ENCODE measurements at regions not wholly inside any gene's neighbourhood (a gene's known extent, or its start where the extent isn't known, plus 50 kb on each side); places are given as distances from the start of the nearest gene placed in this dataset.
"Not testable (repeated sequence)": the region's sequence is repeated elsewhere in the genome, so short reads cannot be mapped to it uniquely, and the experiment has no call there.

GRCh38 chr13:37510441-37510840, 88.1 kb downstream of the POSTN start:
- DNase-seq = no peak

DNA sequence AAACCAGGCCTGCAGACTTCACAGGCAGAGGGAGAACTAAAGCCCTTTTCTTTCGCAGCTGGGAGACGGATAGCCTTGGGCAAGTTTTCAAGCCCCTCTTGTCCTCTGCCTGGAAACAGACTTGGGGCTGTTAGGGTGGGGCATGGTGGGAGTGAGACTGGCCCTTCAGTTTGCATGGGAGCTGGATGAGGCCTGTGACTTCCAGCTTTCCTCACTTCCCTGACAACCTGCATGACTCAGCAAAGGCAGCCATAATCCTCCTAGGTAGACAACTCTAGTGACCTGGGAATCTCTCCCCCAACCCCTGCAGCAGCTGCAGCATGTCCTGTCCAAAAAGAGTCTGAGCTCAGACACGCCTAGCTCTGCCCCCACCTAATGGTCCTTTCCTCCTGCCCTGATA, 93.0 kb downstream of the POSTN start:
- DNase-seq = no peak

DNA sequence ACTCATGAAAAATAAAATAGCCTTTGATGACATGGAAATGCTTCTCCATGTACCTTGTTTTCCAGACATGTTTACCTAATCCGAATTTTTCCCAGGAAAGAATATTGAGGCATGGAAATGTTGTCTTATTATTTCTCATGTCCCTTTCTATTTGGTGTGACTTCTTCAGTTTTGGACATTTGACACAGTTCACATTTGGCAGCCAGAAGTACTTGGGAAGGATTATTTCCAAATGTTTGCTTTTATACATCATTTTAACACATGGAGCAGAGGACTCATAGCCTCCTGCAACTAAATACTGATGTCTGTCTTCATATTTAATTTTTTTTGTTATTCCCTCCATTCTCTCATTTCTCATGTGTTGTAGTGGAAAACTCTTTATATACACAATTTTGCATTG, 94.3 kb downstream of the POSTN start:
- DNase-seq = no peak

GRCh38 chr13:37503287-37503686, 95.3 kb downstream of the POSTN start:
- DNase-seq = no peak

DNA sequence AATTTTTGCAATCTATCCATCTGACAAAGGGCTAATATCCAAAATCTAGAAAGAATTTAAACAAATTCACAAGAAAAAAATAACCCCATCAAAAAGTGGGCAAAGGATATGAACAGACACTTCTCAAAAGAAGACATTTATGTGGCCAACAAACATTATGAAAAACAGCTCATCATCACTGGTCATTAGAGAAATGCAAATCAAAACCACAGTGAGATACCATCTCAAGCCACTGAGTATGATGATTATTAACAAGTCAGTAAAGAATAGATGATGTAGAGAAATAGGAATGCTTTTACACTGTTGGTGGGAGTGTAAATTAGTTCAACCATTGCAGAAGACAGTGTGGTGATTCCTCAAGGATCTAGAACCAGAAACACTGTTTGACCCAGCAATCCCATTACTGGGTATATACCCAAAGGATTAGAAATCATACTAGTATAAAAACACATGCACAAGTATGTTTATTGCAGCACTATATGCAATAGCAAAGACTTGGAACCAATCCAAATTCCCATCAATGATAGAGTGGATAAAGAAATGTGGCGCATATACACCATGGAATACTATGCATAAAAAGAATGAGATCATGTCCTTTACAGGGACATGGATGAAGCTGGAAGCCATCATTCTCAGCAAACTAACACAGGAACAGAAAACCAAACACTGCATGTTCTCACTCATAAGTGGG, 96.1 kb downstream of the POSTN start:
- not testable (repeated sequence) for DNase-seq

DNA sequence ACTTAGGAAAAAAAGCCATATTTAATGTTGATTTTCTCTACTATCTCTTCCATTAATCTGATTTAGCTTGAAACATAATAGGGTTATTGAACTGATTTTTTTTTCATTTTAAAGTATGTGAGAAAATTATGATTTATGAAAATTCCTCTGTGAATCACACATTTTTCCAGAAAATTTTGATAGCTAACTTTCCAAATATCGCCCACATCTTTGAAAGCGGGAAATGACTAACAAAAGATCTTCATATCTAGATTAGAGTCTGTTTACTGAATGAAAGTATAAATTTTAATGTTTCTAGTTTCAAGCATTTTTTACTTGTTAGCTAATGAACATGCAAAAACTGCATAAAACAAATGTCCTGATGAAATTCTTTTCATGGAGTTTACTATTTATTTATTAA, 97.4 kb downstream of the POSTN start:
- no peak for DNase-seq

DNA sequence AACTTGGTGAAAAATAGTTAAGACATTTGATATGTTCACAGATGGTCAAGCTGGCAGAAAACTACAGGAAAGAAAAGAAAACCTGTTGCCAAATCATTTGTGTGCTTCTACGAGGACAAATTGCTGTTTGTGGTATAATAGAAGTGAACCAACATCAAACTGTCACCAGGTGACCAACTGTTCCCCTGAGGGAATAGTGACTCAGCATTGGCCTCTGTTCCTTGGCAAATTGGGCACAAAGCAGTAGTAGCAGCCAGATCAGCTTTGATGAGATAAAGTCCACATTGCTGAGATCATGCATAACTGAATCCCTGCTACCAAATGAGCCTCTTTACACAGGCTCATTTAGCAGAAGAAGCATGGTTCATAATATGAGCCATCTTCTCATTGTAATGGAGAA, 103.5 kb downstream of the POSTN start:
- DNase-seq = no peak

DNA sequence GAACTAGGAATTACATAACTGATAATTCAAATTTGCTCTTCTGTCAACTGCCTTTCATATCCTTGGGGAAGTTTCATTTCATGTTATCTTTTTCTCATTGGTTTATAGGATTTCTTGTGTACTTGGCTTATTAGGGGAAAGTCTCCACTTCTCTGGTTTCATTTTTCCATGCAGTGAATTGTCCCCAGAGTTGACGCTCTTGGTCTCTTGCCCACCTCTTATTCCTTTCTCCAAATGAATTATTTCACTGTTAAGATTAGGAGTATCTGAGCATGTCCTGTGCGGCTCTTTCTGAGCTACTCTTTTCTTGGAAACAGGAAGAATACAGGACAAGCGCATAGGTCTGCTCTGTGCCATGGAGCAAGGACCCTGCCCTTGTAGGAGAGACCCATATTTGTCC, 104.8 kb downstream of the POSTN start:
- no peak for DNase-seq

DNA sequence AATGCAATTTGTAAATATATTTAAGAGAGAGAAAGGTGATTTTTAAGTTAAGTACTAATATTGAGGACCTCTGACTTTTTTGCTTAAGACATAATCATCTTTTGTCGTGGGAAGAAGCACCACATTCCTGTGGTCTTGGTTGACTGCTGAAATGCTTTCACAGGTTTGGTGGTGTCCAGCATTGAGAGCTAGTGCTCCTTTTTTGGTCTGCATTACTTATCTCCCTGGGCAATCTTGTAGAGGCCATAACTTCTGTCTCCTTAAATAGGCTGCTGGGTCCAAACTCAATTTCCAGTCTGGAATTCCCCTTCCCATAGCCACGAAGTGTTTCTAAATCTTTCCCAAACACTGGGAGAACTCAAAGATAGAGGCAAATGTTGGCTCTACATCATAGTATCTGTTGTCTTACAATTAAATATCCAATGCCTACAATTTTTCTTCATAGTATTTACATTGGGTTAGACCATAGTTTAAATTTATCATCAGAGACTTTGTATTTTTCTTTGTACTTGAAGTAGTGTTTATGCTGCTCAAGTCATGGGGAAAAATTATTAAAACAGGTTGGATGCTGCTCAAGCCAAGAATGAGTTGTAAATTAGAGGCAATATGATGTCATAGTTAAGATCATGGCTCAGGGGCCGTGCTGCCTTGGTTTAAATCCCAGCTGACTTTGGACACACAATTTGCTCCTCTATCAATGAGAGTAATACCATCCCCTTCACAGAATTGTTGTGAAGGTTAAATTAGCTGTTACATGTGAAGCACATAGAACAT, 105.6 kb downstream of the POSTN start:
- DNase-seq = no peak

DNA sequence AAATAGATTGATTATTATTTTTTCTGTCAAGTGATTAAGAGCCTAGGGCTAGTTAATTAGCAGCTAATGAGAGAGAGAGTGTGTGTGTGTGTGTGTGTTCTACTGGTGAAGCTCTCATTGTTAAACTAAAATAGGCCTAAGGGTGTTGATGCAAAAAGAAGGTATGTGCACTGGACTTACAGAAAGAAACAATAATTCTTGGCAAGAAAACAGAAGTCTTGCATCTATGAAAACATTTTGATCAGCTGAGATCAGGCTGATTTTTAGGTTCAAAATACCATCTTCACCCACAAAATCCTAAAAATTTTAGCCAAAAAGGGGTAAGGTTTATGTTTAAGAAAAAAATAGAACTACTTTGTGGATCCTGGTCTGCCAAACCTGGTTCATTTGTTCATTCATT, 106.5 kb downstream of the POSTN start:
- no peak for DNase-seq

GRCh38 chr13:37491661-37492060, 106.9 kb downstream of the POSTN start:
- no peak for DNase-seq

GRCh38 chr13:37490176-37490779, 108.3 kb downstream of the POSTN start:
- no peak for DNase-seq

- DNase-seq = no peak
These were observed 109.8 kb downstream of the POSTN start for GRCh38 chr13:37488726-37489125.

DNA sequence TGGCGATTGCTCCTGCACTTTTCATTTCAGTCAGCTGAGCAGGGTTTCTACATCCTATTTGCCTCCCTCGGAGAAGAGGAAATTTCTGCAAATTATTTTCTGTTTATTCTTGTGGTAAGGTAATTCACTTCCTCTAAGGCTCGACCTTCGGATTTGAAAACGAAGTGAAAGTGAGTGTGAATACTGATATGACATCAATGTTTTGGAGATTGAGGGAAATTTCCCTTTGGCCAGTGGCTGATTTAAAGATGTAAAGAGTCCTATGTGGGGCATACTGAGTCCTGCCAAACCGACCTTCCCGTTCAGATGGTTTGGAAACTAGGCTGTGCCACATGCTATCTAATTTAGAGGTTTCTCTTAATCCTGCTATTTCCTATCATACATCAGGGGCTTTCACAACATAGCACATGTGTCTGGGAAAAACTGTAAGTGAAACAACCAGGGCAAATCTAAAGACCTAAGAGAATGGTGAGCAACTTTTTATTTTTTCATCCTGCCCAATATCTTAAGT, 112.3 kb downstream of the POSTN start:
- DNase-seq = no peak

DNA sequence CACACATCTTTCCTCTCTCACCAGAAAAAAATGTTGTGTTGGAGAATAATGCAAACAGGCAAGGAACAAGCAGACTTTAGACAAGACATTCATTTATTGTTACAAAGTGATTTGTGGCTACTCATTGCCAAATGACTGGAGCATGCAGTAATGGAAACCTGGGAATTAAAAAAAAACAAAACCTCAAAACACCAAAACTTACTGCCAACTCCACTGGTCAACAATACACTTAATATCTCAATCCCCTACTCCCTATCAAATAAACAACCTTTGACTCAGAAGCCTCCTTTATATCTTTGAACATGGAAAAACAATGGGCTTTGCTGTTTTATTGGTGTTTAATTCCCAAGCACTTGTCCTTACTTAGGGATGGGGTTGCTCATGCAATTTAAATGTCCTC, 112.8 kb downstream of the POSTN start:
- DNase-seq = no peak

- DNase-seq = no peak
These were observed 114.5 kb downstream of the POSTN start for GRCh38 chr13:37484056-37484455.

GRCh38 chr13:37482331-37482730, 116.2 kb downstream of the POSTN start:
- DNase-seq = no peak

DNA sequence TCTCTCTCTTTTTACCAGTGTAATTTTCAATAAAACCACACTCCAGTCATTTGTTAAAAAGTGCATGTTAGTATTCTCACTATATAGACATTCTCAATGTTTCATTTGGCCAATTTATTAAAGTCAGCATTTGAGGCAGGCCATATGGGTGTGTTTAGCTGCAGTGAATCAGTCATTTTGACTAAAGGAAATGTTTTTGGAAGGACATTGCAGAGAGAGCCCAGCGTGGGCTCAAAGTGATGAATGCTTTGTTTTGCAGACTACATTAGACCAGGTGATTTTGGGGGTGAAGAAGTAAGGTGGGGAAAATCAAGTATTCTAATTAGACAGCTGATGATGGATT, 116.7 kb downstream of the POSTN start:
- peak; percentile 24 for DNase-seq

- no peak for DNase-seq
These were observed 117.3 kb downstream of the POSTN start for GRCh38 chr13:37481011-37481884.

GRCh38 chr13:37479916-37480315, 118.7 kb downstream of the POSTN start:
- no peak for DNase-seq

- DNase-seq = no peak
These were observed 121.7 kb downstream of the POSTN start for GRCh38 chr13:37476874-37477273.

DNA sequence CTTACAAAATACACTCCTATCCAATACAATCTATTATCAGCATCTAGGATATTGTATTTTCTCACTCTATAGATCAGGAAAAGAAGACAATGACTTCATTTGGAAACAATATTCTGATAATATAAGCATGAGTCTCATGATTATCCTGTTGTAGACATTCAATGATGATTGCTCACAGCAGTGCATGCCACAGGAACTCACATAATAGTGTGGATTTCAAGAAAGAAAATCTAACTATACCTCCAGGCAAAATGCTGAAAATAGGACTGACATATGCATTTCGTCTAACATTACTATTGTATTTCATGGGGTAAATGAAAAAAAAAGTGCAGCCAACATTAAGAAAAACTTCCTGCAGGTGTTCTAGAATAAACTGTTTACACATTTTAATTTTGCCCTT, 122.6 kb downstream of the POSTN start:
- DNase-seq = no peak

Data from renal pelvis (tissue), 1 donor.